Lung (tissue), 11 donors: ENCODE measurements at regions not wholly inside any gene's neighbourhood (a gene's known extent, or its start where the extent isn't known, plus 50 kb on each side); places are given as distances from the start of the nearest gene placed in this dataset.
A peak's percentile ranks its signal among the peaks of the same experiment; 100 is the strongest.

Experiments used
- ATAC-seq: fragments of 200-7000 bp; cut with Tn5 transposase; one replicate; pipeline ENCODE4 v1.9.1; 2020; ENCODE audit warnings: moderate number of reproducible peaks; ENCODE audit not compliant: insufficient read depth, low FRiP score
- DNase-seq, 3 donors: peaks; one replicate each; pipeline ENCODE4 v3.0.0-alpha.2; 2013 to 2017
- H3K27ac ChIP-seq, 2 donors: one replicate each; pipeline ENCODE4 v1.5.1; 2013; ENCODE audit warnings: mild to moderate bottlenecking in 2 of 2, moderate library complexity in 2 of 2, control low read depth in 1 of 2, inconsistent platforms in 1 of 2, low read depth in 1 of 2, low read length in 1 of 2
- H3K27me3 ChIP-seq, 3 donors: one replicate each; pipeline ENCODE4 v1.5.1; 2013; ENCODE audit warnings: low read length in 2 of 3; ENCODE audit not compliant: control insufficient read depth in 3 of 3, insufficient read depth in 3 of 3
- H3K36me3 ChIP-seq, 4 donors: one replicate each; pipeline ENCODE4 v1.5.1; 2013; ENCODE audit warnings: low read length in 4 of 4, mild to moderate bottlenecking in 1 of 4, moderate library complexity in 1 of 4; ENCODE audit not compliant: control insufficient read depth in 4 of 4, insufficient read depth in 4 of 4
- H3K4me1 ChIP-seq, 5 donors: one replicate each; pipeline ENCODE4 v1.5.1; 2013; ENCODE audit warnings: low read length in 5 of 5, mild to moderate bottlenecking in 2 of 5, moderate library complexity in 1 of 5; ENCODE audit not compliant: control insufficient read depth in 5 of 5, insufficient read depth in 5 of 5
- H3K4me3 ChIP-seq: one replicate; pipeline ENCODE4 v1.5.1; 2013; ENCODE audit warnings: mild to moderate bottlenecking, control low read depth, moderate library complexity
- H3K9ac ChIP-seq, 2 donors: one replicate each; pipeline ENCODE4 v1.5.1; 2013; ENCODE audit warnings: low read length in 2 of 2, control low read depth in 1 of 2; ENCODE audit not compliant: insufficient read depth in 1 of 2
- H3K9me3 ChIP-seq, 4 donors: one replicate each; pipeline ENCODE4 v1.5.1; 2013; ENCODE audit warnings: low read length in 3 of 4, mild to moderate bottlenecking in 1 of 4, moderate library complexity in 1 of 4; ENCODE audit not compliant: control insufficient read depth in 4 of 4, insufficient read depth in 3 of 4
- CTCF ChIP-seq: IDR thresholded peaks from 2 replicates; pipeline ENCODE4 v1.5.1; 2012; ENCODE audit warnings: mild to moderate bottlenecking; ENCODE audit errors: control extremely low read depth, extremely low read depth
- whole genome bisulfite sequencing, 2 donors: extraction: QIAGEN DNeasy Blood & Tissue Kit; methylation state at CpG; one replicate each; pipeline ENCODE4 v1.1.7; 2013; 5-methylcytosine and 5-hydroxymethylcytosine counted together
- donor health status: control.
- donor health status: control.
- donor health status: Bipolar disorder and iron deficiency.
- donor health status: healthy.
- donor health status: DM: yes; HTN: yes; CAD: no.

GRCh38 chr12:25789541-25789944 lies 168.9 kb upstream of the RASSF8 start:
- no peak for ATAC-seq
- no peak overlapping the region for H3K27ac ChIP-seq
- H3K9ac ChIP-seq = no peak overlapping the region
- DNase-seq = peak in 2 of 3 donors; percentile 66 to 85
- peaks cover 0 to 6% (median 0%) of the 10 kb centered on the region in 5 donors for H3K4me1 ChIP-seq
- no peaks in the 10 kb centered on the region for H3K9me3 ChIP-seq
- no peak for TF ChIP-seq CTCF
- H3K36me3 ChIP-seq = no peaks in the 10 kb centered on the region
- no peaks in the 10 kb centered on the region for H3K27me3 ChIP-seq
- WGBS, 2 donors = 58 to 66% methylated on average over 4 of the region's 4 CpGs
- H3K4me3 ChIP-seq = no peak overlapping the region

GRCh38 chr12:25792031-25792430 lies 166.5 kb upstream of the RASSF8 start:
- Histone ChIP-seq H3K4me3 (no peak overlapping the region), H3K36me3 (no peaks in the 10 kb centered on the region), H3K27ac (no peak overlapping the region), H3K27me3 (no peaks in the 10 kb centered on the region), H3K9me3 (no peaks in the 10 kb centered on the region), H3K4me1 (peaks cover 0 to 10% (median 0%) of the 10 kb centered on the region in 5 donors), H3K9ac (no peak overlapping the region)
- 82 to 91% methylated on average over 1 of the region's 1 CpG for WGBS, 2 donors
- ATAC-seq (no peak), DNase-seq (no peak)
- TF ChIP-seq CTCF = no peak

- TF ChIP-seq CTCF = no peak
- no peak for ATAC-seq
Measured at GRCh38 chr12:25793196-25793595, 165.3 kb upstream of the RASSF8 start.

GRCh38 chr12:25794571-25794970 lies 163.9 kb upstream of the RASSF8 start:
- DNase-seq (no peak), ATAC-seq (no peak)
- Histone ChIP-seq H3K27ac (no peak overlapping the region), H3K27me3 (no peaks in the 10 kb centered on the region), H3K9me3 (no peaks in the 10 kb centered on the region), H3K4me3 (no peak overlapping the region), H3K4me1 (peaks cover 0 to 6% (median 0%) of the 10 kb centered on the region in 5 donors), H3K36me3 (no peaks in the 10 kb centered on the region), H3K9ac (no peak overlapping the region)
- 78 to 88% methylated on average over 3 of the region's 3 CpGs for WGBS, 2 donors
- no peak for TF ChIP-seq CTCF

More at GRCh38 chr12:25793196-25793595, 165.3 kb upstream of the RASSF8 start:
- no peak overlapping the region for H3K9ac ChIP-seq
- H3K27ac ChIP-seq = no peak overlapping the region
- no peak for DNase-seq
- H3K36me3 ChIP-seq = no peaks in the 10 kb centered on the region
- H3K27me3 ChIP-seq = no peaks in the 10 kb centered on the region
- 94 to 96% methylated on average over 3 of the region's 3 CpGs for WGBS, 2 donors
- no peaks in the 10 kb centered on the region for H3K9me3 ChIP-seq
- H3K4me3 ChIP-seq = no peak overlapping the region
- peaks cover 0 to 10% (median 0%) of the 10 kb centered on the region in 5 donors for H3K4me1 ChIP-seq
